Cardiac muscle cell (in vitro differentiated cells and primary cell): ENCODE measurements at regions not wholly inside any gene's neighbourhood (a gene's known extent, or its start where the extent isn't known, plus 50 kb on each side); places are given as distances from the start of the nearest gene placed in this dataset.

Experiments
- DNase-seq, 2 donors: peaks; one replicate each; pipeline versions ENCODE4 v3.0.0 to v3.0.0-alpha.2; 2010 to 2017; ENCODE audit warnings: low read depth in 1 of 2, low spot score in 1 of 2
- H3K27ac ChIP-seq: fragments of 200-600 bp; sonication (generic); 2 replicates; pipeline ENCODE4 v1.5.1; 2016
- H3K27me3 ChIP-seq: fragments of 200-600 bp; sonication (generic); 2 replicates; pipeline ENCODE4 v1.6.0; 2016; ENCODE audit warnings: control low read depth
- H3K36me3 ChIP-seq: fragments of 200-600 bp; sonication (generic); 2 replicates; pipeline ENCODE4 v1.5.1; 2016; ENCODE audit warnings: control low read depth
- H3K4me1 ChIP-seq: fragments of 200-600 bp; sonication (generic); 2 replicates; pipeline ENCODE4 v1.8.1; 2017; ENCODE audit warnings: low read depth, mild to moderate bottlenecking, mixed run types
- H3K4me3 ChIP-seq: fragments of 200-600 bp; sonication (generic); 2 replicates; pipeline ENCODE4 v1.5.1; 2016; ENCODE audit warnings: mild to moderate bottlenecking
- H3K9me3 ChIP-seq: fragments of 200-600 bp; sonication (generic); 2 replicates; pipeline ENCODE4 v1.5.1; 2017; ENCODE audit warnings: low read depth, mild to moderate bottlenecking, control low read depth
- TF ChIP-seq, protein P1 (sequence below): IDR thresholded peaks from 2 replicates; pipeline ENCODE4 v1.5.1; 2012; ENCODE audit warnings: low read depth, mild to moderate bottlenecking, low read length

DNA sequence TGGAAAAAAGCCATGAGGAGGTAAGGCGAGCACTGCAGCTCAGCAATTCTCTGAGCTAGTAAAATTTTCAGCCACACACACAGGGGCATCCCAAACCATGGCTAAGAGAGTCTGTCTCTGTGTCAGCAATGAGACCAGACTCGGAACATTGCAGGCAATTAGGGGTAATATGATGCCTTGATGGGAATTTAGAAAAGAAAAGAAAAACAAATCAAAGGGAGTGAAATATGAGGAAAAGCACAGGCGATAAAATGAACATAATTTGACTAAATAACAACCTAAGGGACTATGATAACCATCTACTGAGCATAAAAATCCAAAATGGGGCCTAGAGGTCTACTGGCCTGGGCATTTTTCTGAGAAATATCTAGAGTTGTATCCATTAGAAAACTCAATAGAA is 546.0 kb upstream of the PSMD7 start:
- H3K36me3 ChIP-seq, result no peaks in the 10 kb centered on the region
- no peak for DNase-seq
- no peaks in the 10 kb centered on the region for H3K4me1 ChIP-seq
- no peak overlapping the region for H3K4me3 ChIP-seq
- TF ChIP-seq, protein P1, sequence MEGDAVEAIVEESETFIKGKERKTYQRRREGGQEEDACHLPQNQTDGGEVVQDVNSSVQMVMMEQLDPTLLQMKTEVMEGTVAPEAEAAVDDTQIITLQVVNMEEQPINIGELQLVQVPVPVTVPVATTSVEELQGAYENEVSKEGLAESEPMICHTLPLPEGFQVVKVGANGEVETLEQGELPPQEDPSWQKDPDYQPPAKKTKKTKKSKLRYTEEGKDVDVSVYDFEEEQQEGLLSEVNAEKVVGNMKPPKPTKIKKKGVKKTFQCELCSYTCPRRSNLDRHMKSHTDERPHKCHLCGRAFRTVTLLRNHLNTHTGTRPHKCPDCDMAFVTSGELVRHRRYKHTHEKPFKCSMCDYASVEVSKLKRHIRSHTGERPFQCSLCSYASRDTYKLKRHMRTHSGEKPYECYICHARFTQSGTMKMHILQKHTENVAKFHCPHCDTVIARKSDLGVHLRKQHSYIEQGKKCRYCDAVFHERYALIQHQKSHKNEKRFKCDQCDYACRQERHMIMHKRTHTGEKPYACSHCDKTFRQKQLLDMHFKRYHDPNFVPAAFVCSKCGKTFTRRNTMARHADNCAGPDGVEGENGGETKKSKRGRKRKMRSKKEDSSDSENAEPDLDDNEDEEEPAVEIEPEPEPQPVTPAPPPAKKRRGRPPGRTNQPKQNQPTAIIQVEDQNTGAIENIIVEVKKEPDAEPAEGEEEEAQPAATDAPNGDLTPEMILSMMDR, result no peak
- H3K27me3 ChIP-seq, result no peaks in the 10 kb centered on the region
- no peaks in the 10 kb centered on the region for H3K9me3 ChIP-seq
- no peak overlapping the region for H3K27ac ChIP-seq

DNA sequence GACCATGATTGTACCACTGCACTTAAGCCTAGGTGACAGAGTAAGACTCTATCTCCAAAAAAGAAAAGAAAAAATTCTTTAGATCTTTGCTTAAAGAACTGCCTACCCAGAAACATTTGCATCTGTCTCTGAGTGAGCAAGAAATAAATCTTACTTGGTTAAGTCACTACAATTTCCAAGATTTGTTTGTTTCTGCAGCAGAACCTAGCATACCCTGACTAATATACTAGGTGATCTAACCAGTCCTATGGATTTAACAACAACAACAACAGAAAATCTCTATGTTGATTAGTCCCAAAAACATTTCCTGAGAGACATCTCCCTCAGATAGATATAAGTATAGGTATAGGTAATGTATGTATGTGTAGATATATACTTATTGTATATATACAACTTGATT is 549.3 kb upstream of the PSMD7 start:
- no peaks in the 10 kb centered on the region for H3K9me3 ChIP-seq
- no peak overlapping the region for H3K27ac ChIP-seq
- no peaks in the 10 kb centered on the region for H3K27me3 ChIP-seq
- no peaks in the 10 kb centered on the region for H3K4me1 ChIP-seq
- TF ChIP-seq, protein P1, result no peak
- no peak for DNase-seq
- no peaks in the 10 kb centered on the region for H3K36me3 ChIP-seq
- no peak overlapping the region for H3K4me3 ChIP-seq

DNA sequence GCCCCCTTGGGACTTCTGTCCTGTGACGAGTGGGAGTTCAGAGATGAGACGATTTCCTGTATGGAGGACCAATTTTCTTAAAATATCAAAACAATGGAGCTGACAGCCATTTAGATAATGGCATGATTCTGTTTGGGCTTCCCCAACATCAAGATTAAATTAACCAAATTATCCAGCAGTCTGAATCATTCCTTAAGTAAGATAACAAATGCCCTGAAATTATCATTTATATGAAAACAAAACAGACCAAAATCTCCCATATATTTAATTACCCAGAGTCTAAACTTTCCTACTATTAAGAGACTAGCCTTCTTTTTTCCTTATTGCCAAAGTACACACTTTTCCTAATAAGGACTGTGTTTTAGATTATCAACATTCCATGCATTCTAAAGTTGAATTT is 550.1 kb upstream of the PSMD7 start:
- no peak for DNase-seq
- Histone ChIP-seq H3K4me1 (no peaks in the 10 kb centered on the region), H3K27me3 (no peaks in the 10 kb centered on the region), H3K9me3 (no peaks in the 10 kb centered on the region), H3K27ac (no peak overlapping the region), H3K4me3 (no peak overlapping the region), H3K36me3 (no peaks in the 10 kb centered on the region)
- TF ChIP-seq, protein P1, result no peak

DNA sequence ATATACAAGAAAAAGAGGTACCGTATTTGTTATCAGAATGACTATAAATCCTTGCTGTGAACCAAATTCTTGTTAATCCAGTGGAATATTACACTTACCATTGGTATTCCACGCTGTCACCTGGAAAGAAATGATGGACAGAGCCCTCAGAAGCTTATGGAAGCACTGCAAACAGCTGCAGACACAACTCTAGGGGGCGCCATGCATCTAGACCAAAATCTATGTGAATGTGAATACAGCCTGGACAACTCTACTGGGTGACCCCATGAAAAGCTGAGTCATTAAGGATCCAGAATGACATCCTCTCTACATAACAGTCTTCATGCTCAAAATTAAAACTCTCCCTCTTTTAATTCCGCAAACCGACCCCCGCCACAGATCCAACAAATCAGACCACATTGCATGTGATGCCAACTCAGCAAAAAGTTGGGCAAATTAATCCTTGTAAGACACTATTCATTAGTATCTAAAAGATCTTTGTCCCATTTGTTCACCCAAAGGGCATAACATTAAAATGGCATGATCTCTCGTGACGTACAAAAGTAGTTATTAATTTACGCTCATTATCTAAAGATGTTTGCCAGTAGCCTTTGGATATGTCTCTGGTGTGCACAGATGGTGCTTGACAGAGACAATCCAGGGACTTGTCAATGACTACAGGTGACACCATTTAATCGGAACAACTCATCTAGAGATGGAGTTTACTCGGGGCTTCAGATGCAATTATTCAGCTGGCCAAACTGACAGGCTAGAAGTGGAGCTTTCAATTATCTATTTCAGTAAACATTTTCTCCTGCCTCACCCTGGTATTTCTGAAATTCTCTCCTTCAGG is 552.7 kb upstream of the PSMD7 start:
- no peaks in the 10 kb centered on the region for H3K4me1 ChIP-seq
- no peak overlapping the region for H3K4me3 ChIP-seq
- H3K27ac ChIP-seq, result no peak overlapping the region
- no peaks in the 10 kb centered on the region for H3K9me3 ChIP-seq
- TF ChIP-seq, protein P1, result no peak
- H3K27me3 ChIP-seq, result no peaks in the 10 kb centered on the region
- no peaks in the 10 kb centered on the region for H3K36me3 ChIP-seq
- DNase-seq, result no peak

DNA sequence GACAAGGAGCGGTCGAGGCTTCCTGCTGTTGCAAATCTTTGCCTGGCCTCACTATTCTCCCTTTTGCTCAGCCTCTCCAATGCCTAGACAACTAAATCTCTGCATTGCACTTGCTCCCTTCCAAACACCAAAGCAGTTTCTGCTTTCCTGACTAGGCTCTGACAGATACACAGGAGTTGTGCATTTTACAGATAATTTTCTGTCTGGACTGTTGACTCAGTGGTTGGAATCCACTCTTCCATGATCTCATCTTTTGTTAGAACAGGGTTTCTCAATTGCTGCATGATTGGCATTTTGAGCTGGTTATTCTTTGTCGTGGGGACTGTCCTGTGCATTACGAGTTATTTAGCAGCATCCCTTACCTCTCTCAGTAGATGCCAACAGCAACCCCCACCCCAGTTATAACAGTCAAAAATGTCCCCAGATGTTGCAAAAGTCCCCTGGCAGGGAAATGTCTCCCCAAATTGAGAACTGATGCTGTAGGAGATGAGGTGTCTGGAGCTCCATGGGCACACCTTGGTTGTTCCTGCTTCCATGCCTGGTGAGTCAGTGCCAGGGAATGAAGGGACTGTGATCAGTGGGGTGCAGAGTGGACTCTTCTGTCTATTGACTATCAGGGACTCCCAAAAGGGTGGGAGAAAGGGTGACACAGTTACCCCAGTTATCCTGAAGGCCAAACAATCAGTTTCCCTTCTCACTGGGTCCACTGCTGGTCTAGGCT is 557.4 kb upstream of the PSMD7 start:
- H3K9me3 ChIP-seq, result no peaks in the 10 kb centered on the region
- H3K4me1 ChIP-seq, result no peaks in the 10 kb centered on the region
- H3K27ac ChIP-seq, result no peak overlapping the region
- no peaks in the 10 kb centered on the region for H3K36me3 ChIP-seq
- no peaks in the 10 kb centered on the region for H3K27me3 ChIP-seq
- H3K4me3 ChIP-seq, result no peak overlapping the region
- TF ChIP-seq, protein P1, result no peak
- DNase-seq, result no peak
